Neural crest cell (in vitro differentiated cells): ENCODE measurements at regions not wholly inside any gene's neighbourhood (a gene's known extent, or its start where the extent isn't known, plus 50 kb on each side); places are given as distances from the start of the nearest gene placed in this dataset.
A peak's percentile ranks its signal among the peaks of the same experiment; 100 is the strongest.

Source experiments
- DNase-seq: peaks from one replicate; pipeline ENCODE4 v3.0.0; 2021; ENCODE audit warnings: low read depth, mixed read lengths, low spot score
- H3K27ac Mint-ChIP-seq: one replicate; pipeline ENCODE4 v1.8.0; 2021; ENCODE audit warnings: mild to moderate bottlenecking, mixed read lengths; ENCODE audit not compliant: unreplicated experiment
- H3K27me3 Mint-ChIP-seq: 2 replicates; pipeline ENCODE4 v1.8.0; 2021; ENCODE audit warnings: low read depth, mild to moderate bottlenecking, mixed read lengths
- H3K36me3 Mint-ChIP-seq: 2 replicates; pipeline ENCODE4 v1.8.0; 2021; ENCODE audit warnings: low read depth, mild to moderate bottlenecking, mixed read lengths
- H3K4me1 Mint-ChIP-seq: 2 replicates; pipeline ENCODE4 v1.8.0; 2021; ENCODE audit warnings: mixed read lengths
- H3K4me3 Mint-ChIP-seq: one replicate; pipeline ENCODE4 v1.8.0; 2021; ENCODE audit warnings: mild to moderate bottlenecking, mixed read lengths
- H3K9me3 Mint-ChIP-seq: 2 replicates; pipeline ENCODE4 v1.8.0; 2021; ENCODE audit warnings: mixed read lengths
- CTCF ChIP-seq: fragments of 200-600 bp; sonication (generic); conservative IDR thresholded peaks from 2 replicates; pipeline ENCODE4 v1.5.0; 2021; ENCODE audit warnings: antibody characterized with exemption, mild to moderate bottlenecking

GRCh38 chr16:85417156-85417860, 195.8 kb upstream of the GSE1 start:
- no peaks in the 10 kb centered on the region for H3K36me3 Mint-ChIP-seq
- H3K27me3 Mint-ChIP-seq: peaks cover 9% of the 10 kb centered on the region
- no peak overlapping the region for H3K4me3 Mint-ChIP-seq
- no peak overlapping the region for H3K27ac Mint-ChIP-seq
- TF ChIP-seq CTCF: no peak
- no peaks in the 10 kb centered on the region for H3K9me3 Mint-ChIP-seq
- peaks cover 19% of the 10 kb centered on the region for H3K4me1 Mint-ChIP-seq
- no peak for DNase-seq

GRCh38 chr16:85418978-85419491, 194.1 kb upstream of the GSE1 start:
- Mint-ChIP-seq H3K4me3 (no peak overlapping the region), H3K27me3 (peaks cover 16% of the 10 kb centered on the region), H3K4me1 (peaks cover 25% of the 10 kb centered on the region), H3K36me3 (no peaks in the 10 kb centered on the region), H3K9me3 (no peaks in the 10 kb centered on the region), H3K27ac (no peak overlapping the region)
- TF ChIP-seq CTCF: no peak
- DNase-seq: no peak

- H3K27me3 Mint-ChIP-seq: peaks cover 22% of the 10 kb centered on the region
- TF ChIP-seq CTCF: no peak
- H3K27ac Mint-ChIP-seq: peak overlapping the region; percentile 35
- H3K9me3 Mint-ChIP-seq: no peaks in the 10 kb centered on the region
- no peak overlapping the region for H3K4me3 Mint-ChIP-seq
- no peaks in the 10 kb centered on the region for H3K36me3 Mint-ChIP-seq
- DNase-seq: no peak
- peaks cover 25% of the 10 kb centered on the region for H3K4me1 Mint-ChIP-seq
Observed at GRCh38 chr16:85419503-85420408, 193.4 kb upstream of the GSE1 start.

GRCh38 chr16:85420501-85421337, 192.4 kb upstream of the GSE1 start:
- H3K36me3 Mint-ChIP-seq: no peaks in the 10 kb centered on the region
- peaks cover 26% of the 10 kb centered on the region for H3K27me3 Mint-ChIP-seq
- peak; percentile 100 for TF ChIP-seq CTCF
- H3K27ac Mint-ChIP-seq: no peak overlapping the region
- DNase-seq: peak; percentile 72
- peaks cover 24% of the 10 kb centered on the region for H3K4me1 Mint-ChIP-seq
- no peaks in the 10 kb centered on the region for H3K9me3 Mint-ChIP-seq
- H3K4me3 Mint-ChIP-seq: no peak overlapping the region
